ENCODE measurements at regions not wholly inside any gene's neighbourhood (a gene's known extent, or its start where the extent isn't known, plus 50 kb on each side); places are given as distances from the start of the nearest gene placed in this dataset.

DNA sequence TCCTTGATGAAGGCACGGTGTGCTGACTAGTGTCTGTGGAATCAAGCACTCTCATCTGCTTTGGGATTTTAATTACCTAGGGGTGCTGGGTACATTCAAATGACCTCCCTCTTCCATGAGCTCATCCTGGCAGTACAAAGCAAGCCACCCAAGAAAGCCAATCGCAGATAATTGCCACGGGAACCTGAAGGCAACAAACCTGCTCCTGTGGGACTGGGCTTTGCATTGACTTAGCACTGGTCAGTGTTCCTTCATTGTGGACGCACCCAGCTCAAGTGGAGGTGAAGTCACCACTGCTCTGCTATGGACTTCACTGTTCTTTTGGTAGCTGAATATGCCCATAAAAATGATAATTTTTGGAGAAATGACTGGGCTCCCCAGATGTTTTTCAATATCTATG is 261.6 kb upstream of the FERMT1 start:
- no peak overlapping the region for H3K4me2 ChIP-seq (ENCODE audit: low read length)
- H3K27ac ChIP-seq (ENCODE audit: low read depth, low read length), result no peak overlapping the region
- Mint-ChIP-seq H3K27me3 (ENCODE audit: low read depth, unreplicated experiment) (no peaks in the 10 kb centered on the region), H3K36me3 (ENCODE audit: low read depth, unreplicated experiment) (no peaks in the 10 kb centered on the region), H3K27ac (ENCODE audit: unreplicated experiment) (no peak overlapping the region), H3K4me3 (ENCODE audit: unreplicated experiment) (no peak overlapping the region), H3K4me1 (ENCODE audit: low read depth, unreplicated experiment) (peaks cover 3% of the 10 kb centered on the region), H3K9me3 (ENCODE audit: unreplicated experiment) (no peaks in the 10 kb centered on the region)
- no peak for DNase-seq (ENCODE audit: low read depth)
- no peak for FAIRE-seq
- H2AFZ ChIP-seq (ENCODE audit: low read depth, low read length), result no peak overlapping the region
- TF ChIP-seq EZH2 (IDR thresholded peaks at IDR 0.05; ENCODE audit: insufficient read depth, low read length), result no peak
- TF ChIP-seq, protein P1, sequence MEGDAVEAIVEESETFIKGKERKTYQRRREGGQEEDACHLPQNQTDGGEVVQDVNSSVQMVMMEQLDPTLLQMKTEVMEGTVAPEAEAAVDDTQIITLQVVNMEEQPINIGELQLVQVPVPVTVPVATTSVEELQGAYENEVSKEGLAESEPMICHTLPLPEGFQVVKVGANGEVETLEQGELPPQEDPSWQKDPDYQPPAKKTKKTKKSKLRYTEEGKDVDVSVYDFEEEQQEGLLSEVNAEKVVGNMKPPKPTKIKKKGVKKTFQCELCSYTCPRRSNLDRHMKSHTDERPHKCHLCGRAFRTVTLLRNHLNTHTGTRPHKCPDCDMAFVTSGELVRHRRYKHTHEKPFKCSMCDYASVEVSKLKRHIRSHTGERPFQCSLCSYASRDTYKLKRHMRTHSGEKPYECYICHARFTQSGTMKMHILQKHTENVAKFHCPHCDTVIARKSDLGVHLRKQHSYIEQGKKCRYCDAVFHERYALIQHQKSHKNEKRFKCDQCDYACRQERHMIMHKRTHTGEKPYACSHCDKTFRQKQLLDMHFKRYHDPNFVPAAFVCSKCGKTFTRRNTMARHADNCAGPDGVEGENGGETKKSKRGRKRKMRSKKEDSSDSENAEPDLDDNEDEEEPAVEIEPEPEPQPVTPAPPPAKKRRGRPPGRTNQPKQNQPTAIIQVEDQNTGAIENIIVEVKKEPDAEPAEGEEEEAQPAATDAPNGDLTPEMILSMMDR (IDR thresholded peaks at IDR 0.05; ENCODE audit: insufficient read depth, low read depth, low read length), result no peak
- H3K79me2 ChIP-seq (ENCODE audit: insufficient read depth, low read length), result no peaks in the 10 kb centered on the region
- H3K9me3 ChIP-seq (ENCODE audit: insufficient read depth, low read depth, low read length), result no peaks in the 10 kb centered on the region
- no peaks in the 10 kb centered on the region for H3K27me3 ChIP-seq (ENCODE audit: insufficient read depth, low read length)
- H3K4me3 ChIP-seq (ENCODE audit: insufficient read depth, low read depth, low read length), result no peak overlapping the region
- H4K20me1 ChIP-seq (ENCODE audit: insufficient read depth, low read length), result no peaks in the 10 kb centered on the region
- H3K36me3 ChIP-seq (ENCODE audit: insufficient read depth, low read length), result no peaks in the 10 kb centered on the region
- H3K9ac ChIP-seq (ENCODE audit: low read length), result no peak overlapping the region
- H3K4me1 ChIP-seq (ENCODE audit: insufficient read depth, low read length), result no peaks in the 10 kb centered on the region

DNA sequence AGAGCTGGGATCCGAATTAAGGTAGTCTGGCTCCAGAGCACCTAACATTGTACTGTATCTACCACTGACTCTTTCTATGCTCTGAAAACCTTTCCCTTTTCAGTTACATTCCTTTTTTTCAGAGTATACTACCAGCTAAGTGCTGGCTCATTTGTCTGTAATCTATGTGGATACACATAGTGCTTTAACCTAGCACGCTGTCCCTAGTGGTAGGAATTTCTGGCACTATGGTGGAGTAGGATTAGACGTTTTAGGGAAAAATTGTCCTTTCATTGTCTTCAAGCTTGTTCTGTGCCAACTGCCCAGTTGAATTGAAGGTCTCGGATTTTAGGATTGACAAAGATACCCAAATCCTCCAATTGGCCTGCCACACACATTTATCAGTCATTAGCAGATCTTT is 259.1 kb upstream of the FERMT1 start:
- no peaks in the 10 kb centered on the region for H4K20me1 ChIP-seq (ENCODE audit: insufficient read depth, low read length)
- Mint-ChIP-seq H3K36me3 (ENCODE audit: low read depth, unreplicated experiment) (no peaks in the 10 kb centered on the region), H3K4me1 (ENCODE audit: low read depth, unreplicated experiment) (peaks cover 3% of the 10 kb centered on the region), H3K9me3 (ENCODE audit: unreplicated experiment) (no peaks in the 10 kb centered on the region), H3K27me3 (ENCODE audit: low read depth, unreplicated experiment) (no peaks in the 10 kb centered on the region), H3K4me3 (ENCODE audit: unreplicated experiment) (no peak overlapping the region), H3K27ac (ENCODE audit: unreplicated experiment) (no peak overlapping the region)
- no peaks in the 10 kb centered on the region for H3K79me2 ChIP-seq (ENCODE audit: insufficient read depth, low read length)
- H3K27ac ChIP-seq (ENCODE audit: low read depth, low read length), result no peak overlapping the region
- no peaks in the 10 kb centered on the region for H3K4me1 ChIP-seq (ENCODE audit: insufficient read depth, low read length)
- TF ChIP-seq, protein P1 (IDR thresholded peaks at IDR 0.05; ENCODE audit: insufficient read depth, low read depth, low read length), result peak; percentile 53
- no peak for TF ChIP-seq EZH2 (IDR thresholded peaks at IDR 0.05; ENCODE audit: insufficient read depth, low read length)
- H3K4me3 ChIP-seq (ENCODE audit: insufficient read depth, low read depth, low read length), result no peak overlapping the region
- H2AFZ ChIP-seq (ENCODE audit: low read depth, low read length), result no peak overlapping the region
- DNase-seq (ENCODE audit: low read depth) (peak; percentile 11), FAIRE-seq (no peak)
- H3K27me3 ChIP-seq (ENCODE audit: insufficient read depth, low read length), result no peaks in the 10 kb centered on the region
- no peaks in the 10 kb centered on the region for H3K36me3 ChIP-seq (ENCODE audit: insufficient read depth, low read length)
- H3K9me3 ChIP-seq (ENCODE audit: insufficient read depth, low read depth, low read length), result no peaks in the 10 kb centered on the region
- H3K9ac ChIP-seq (ENCODE audit: low read length), result no peak overlapping the region
- H3K4me2 ChIP-seq (ENCODE audit: low read length), result no peak overlapping the region

DNA sequence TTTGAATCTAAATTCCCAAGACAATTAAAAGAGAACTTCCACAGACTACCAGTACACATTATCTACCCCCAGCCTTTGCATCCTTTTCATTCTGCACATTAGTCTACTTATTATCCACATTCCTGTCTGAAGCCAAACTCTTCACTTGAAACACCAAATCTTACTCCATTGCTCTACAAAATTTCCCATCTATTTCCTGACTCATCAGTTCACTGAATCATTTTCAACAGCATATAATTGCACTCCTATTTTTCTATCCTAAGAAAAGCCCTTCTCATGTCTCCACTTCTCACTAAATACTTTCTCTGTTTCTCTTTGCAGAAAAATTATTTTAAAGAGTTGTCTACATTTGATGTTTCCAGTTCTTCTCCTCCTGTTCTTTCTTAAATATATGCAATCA is 239.4 kb upstream of the FERMT1 start:
- no peak overlapping the region for H3K4me3 Mint-ChIP-seq (ENCODE audit: unreplicated experiment)
- FAIRE-seq (peak; percentile 49), DNase-seq (ENCODE audit: low read depth) (no peak)
- H3K27me3 Mint-ChIP-seq (ENCODE audit: low read depth, unreplicated experiment), result no peaks in the 10 kb centered on the region
- TF ChIP-seq, protein P1 (IDR thresholded peaks at IDR 0.05; ENCODE audit: insufficient read depth, low read depth, low read length), result no peak
- no peak for TF ChIP-seq EZH2 (IDR thresholded peaks at IDR 0.05; ENCODE audit: insufficient read depth, low read length)
- H3K79me2 ChIP-seq (ENCODE audit: insufficient read depth, low read length), result no peaks in the 10 kb centered on the region
- H3K9me3 Mint-ChIP-seq (ENCODE audit: unreplicated experiment), result no peaks in the 10 kb centered on the region
- no peaks in the 10 kb centered on the region for H3K4me1 ChIP-seq (ENCODE audit: insufficient read depth, low read length)
- H4K20me1 ChIP-seq (ENCODE audit: insufficient read depth, low read length), result no peaks in the 10 kb centered on the region
- H3K27me3 ChIP-seq (ENCODE audit: insufficient read depth, low read length), result no peaks in the 10 kb centered on the region
- H3K9ac ChIP-seq (ENCODE audit: low read length), result no peak overlapping the region
- H3K9me3 ChIP-seq (ENCODE audit: insufficient read depth, low read depth, low read length), result no peaks in the 10 kb centered on the region
- no peaks in the 10 kb centered on the region for H3K4me1 Mint-ChIP-seq (ENCODE audit: low read depth, unreplicated experiment)
- H3K27ac ChIP-seq (ENCODE audit: low read depth, low read length), result no peak overlapping the region
- no peak overlapping the region for H2AFZ ChIP-seq (ENCODE audit: low read depth, low read length)
- H3K4me3 ChIP-seq (ENCODE audit: insufficient read depth, low read depth, low read length), result no peak overlapping the region
- no peaks in the 10 kb centered on the region for H3K36me3 ChIP-seq (ENCODE audit: insufficient read depth, low read length)
- H3K36me3 Mint-ChIP-seq (ENCODE audit: low read depth, unreplicated experiment), result no peaks in the 10 kb centered on the region
- no peak overlapping the region for H3K4me2 ChIP-seq (ENCODE audit: low read length)
- H3K27ac Mint-ChIP-seq (ENCODE audit: unreplicated experiment), result no peak overlapping the region

All from astrocyte (in vitro differentiated cells and primary cell).